Suppressor macrophage treated with lipopolysaccharide for 1 hour (primary cell): ENCODE measurements at regions not wholly inside any gene's neighbourhood (a gene's known extent, or its start where the extent isn't known, plus 50 kb on each side); places are given as distances from the start of the nearest gene placed in this dataset.
"Not testable (repeated sequence)": the region's sequence is repeated elsewhere in the genome, so short reads cannot be mapped to it uniquely, and the experiment has no call there.

Experiments used
- DNase-seq, 3 donors: peaks; one replicate each; pipeline ENCODE4 v3.0.0-alpha.2; 2020 to 2022

- DNase-seq, result no peak
These were observed 123.6 kb upstream of the SLC1A3 start for GRCh38 chr5:36482812-36483211.

- no peak for DNase-seq
These were observed 116.9 kb upstream of the SLC1A3 start for GRCh38 chr5:36489505-36489904.

- no peak for DNase-seq
These were observed 114.5 kb upstream of the SLC1A3 start for GRCh38 chr5:36491856-36492255.

- peak; percentile 26 to 42 (median 35) for DNase-seq
These were observed 113.3 kb upstream of the SLC1A3 start for GRCh38 chr5:36492984-36493654.

GRCh38 chr5:36494028-36494427 lies 112.4 kb upstream of the SLC1A3 start:
- no peak for DNase-seq

- DNase-seq, result no peak
These were observed 111.4 kb upstream of the SLC1A3 start for GRCh38 chr5:36494841-36495601.

GRCh38 chr5:36495611-36496010 lies 110.8 kb upstream of the SLC1A3 start:
- DNase-seq, result no peak

GRCh38 chr5:36496471-36496870 lies 109.9 kb upstream of the SLC1A3 start:
- DNase-seq, result no peak

- no peak for DNase-seq
These were observed 103.8 kb upstream of the SLC1A3 start for GRCh38 chr5:36502608-36503007.

GRCh38 chr5:36505021-36505420 lies 101.4 kb upstream of the SLC1A3 start:
- no peak for DNase-seq

GRCh38 chr5:36507332-36507952 lies 99.0 kb upstream of the SLC1A3 start:
- DNase-seq, result peak; percentile 74 to 93 (median 90)

GRCh38 chr5:36508331-36508730 lies 98.1 kb upstream of the SLC1A3 start:
- DNase-seq, result not testable (repeated sequence)

- DNase-seq, result not testable (repeated sequence)
These were observed 92.8 kb upstream of the SLC1A3 start for GRCh38 chr5:36513647-36514046.

- no peak for DNase-seq
These were observed 86.5 kb upstream of the SLC1A3 start for GRCh38 chr5:36519881-36520280.

GRCh38 chr5:36521219-36521618 lies 85.2 kb upstream of the SLC1A3 start:
- DNase-seq, result no peak

- DNase-seq, result no peak
These were observed 84.3 kb upstream of the SLC1A3 start for GRCh38 chr5:36521838-36522745.

GRCh38 chr5:36522746-36523065 lies 83.7 kb upstream of the SLC1A3 start:
- no peak for DNase-seq

- no peak for DNase-seq
These were observed 83.0 kb upstream of the SLC1A3 start for GRCh38 chr5:36523450-36523849.

GRCh38 chr5:36523926-36524325 lies 82.5 kb upstream of the SLC1A3 start:
- DNase-seq, result no peak

GRCh38 chr5:36526537-36526936 lies 79.9 kb upstream of the SLC1A3 start:
- DNase-seq, result no peak

- no peak for DNase-seq
These were observed 77.8 kb upstream of the SLC1A3 start for GRCh38 chr5:36528588-36528987.

GRCh38 chr5:36529142-36529541 lies 77.3 kb upstream of the SLC1A3 start:
- DNase-seq, result peak; percentile 49 to 60 (median 52)

GRCh38 chr5:36530215-36530614 lies 76.2 kb upstream of the SLC1A3 start:
- DNase-seq, result no peak
